SJCRH30 (cell line): ENCODE measurements at regions not wholly inside any gene's neighbourhood (a gene's known extent, or its start where the extent isn't known, plus 50 kb on each side); places are given as distances from the start of the nearest gene placed in this dataset.
"Not testable (repeated sequence)": the region's sequence is repeated elsewhere in the genome, so short reads cannot be mapped to it uniquely, and the experiment has no call there.

Experiments
- DNase-seq, 2 experiments: peaks; one replicate each; pipeline ENCODE4 v3.0.0-alpha.2; 2015 to 2020
- H3K27ac ChIP-seq: fragments of 250-450 bp; sonication (Bioruptor Pico); 2 replicates; pipeline ENCODE4 v1.5.1; 2020; ENCODE audit warnings: mild to moderate bottlenecking, moderate library complexity
- H3K27me3 ChIP-seq: fragments of 250-450 bp; sonication (Bioruptor Pico); 2 replicates; pipeline ENCODE4 v1.5.1; 2020; ENCODE audit warnings: mild to moderate bottlenecking, moderate library complexity
- H3K36me3 ChIP-seq: fragments of 250-450 bp; sonication (Bioruptor Pico); 2 replicates; pipeline ENCODE4 v1.5.1; 2020; ENCODE audit warnings: mild to moderate bottlenecking, moderate library complexity
- H3K4me1 ChIP-seq: fragments of 250-450 bp; sonication (Bioruptor Pico); 2 replicates; pipeline ENCODE4 v1.5.1; 2020; ENCODE audit warnings: mild to moderate bottlenecking, moderate library complexity
- H3K4me3 ChIP-seq: fragments of 250-450 bp; sonication (Bioruptor Pico); 2 replicates; pipeline ENCODE4 v1.5.1; 2020; ENCODE audit warnings: mild to moderate bottlenecking, moderate library complexity
- H3K9me3 ChIP-seq: fragments of 250-450 bp; sonication (Bioruptor Pico); replicated peaks from 2 replicates; pipeline ENCODE4 v1.5.1; 2020; ENCODE audit warnings: mild to moderate bottlenecking, moderate library complexity

DNA sequence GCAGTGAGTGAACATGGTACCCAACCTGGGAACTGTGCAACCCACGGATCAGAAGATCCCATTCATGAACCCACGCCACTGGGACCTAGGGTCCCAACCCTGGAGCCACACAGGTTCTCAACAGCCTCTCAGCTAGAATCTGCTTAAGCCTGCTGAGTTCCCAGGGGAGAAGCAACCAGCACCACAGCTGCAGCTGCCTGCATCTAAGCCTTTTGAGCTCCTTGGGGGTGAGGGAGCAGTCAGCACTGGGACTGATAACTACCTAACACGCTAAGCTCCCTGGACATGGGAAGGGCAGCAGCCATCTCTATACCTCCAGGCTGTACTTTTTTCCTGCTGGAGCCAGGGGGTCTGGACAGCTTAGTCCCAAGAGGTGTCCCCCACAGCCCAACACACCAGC is 179.3 kb downstream of the IL15 start:
- Histone ChIP-seq H3K27ac (no peak overlapping the region), H3K27me3 (no peaks in the 10 kb centered on the region), H3K4me3 (no peak overlapping the region), H3K9me3 (0 out of 2 replicates have a peak, but pooled peaks cover 3% of the 10 kb centered on the region), H3K36me3 (no peaks in the 10 kb centered on the region), H3K4me1 (peaks cover 3% of the 10 kb centered on the region; the same call in 1 of the 2 replicates)
- DNase-seq, result peak; percentile 72 to 73

DNA sequence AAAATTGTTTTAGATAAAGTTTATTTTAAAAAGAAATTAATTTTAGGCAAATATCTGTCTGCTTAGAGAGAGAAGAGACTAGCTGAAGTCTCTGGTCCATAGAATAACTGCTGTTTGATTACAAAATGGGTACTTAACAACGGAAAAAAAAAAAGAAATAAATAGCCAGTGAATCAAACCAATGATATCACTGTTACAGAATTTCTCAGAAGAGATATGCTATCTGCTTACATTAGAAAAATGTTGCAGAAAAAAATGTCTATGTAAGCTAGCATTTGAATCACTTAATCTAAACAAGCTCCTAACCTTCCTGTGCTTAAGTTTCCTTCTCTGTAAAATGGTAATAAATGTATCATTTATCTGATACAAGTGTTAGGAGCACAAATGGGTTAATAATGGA is 189.9 kb downstream of the IL15 start:
- Histone ChIP-seq H3K9me3 (no peaks in the 10 kb centered on the region), H3K36me3 (no peaks in the 10 kb centered on the region), H3K4me1 (no peaks in the 10 kb centered on the region), H3K27ac (no peak overlapping the region), H3K4me3 (no peak overlapping the region), H3K27me3 (no peaks in the 10 kb centered on the region)
- DNase-seq, result no peak

DNA sequence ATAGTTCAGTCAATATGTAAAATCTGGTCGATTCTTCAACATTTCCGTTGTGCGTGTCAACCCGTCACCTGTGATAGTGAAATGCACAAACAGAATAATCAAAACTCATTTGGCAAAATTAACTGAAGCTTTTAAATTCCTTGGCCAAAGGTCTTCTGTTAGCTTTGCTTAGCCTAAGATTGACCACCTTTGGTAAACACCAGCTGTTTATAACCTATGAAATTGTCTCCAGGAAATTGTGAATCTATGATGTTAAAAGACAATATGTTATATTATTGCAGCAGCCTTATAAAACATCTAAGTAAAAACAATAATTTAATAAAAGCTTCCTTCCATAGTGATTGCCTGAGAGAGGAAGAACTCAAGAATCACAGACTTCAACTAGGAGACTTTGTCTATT is 196.8 kb downstream of the IL15 start:
- Histone ChIP-seq H3K27me3 (no peaks in the 10 kb centered on the region), H3K9me3 (no peaks in the 10 kb centered on the region), H3K4me3 (no peak overlapping the region), H3K27ac (no peak overlapping the region), H3K36me3 (no peaks in the 10 kb centered on the region), H3K4me1 (no peaks in the 10 kb centered on the region)
- DNase-seq, result no peak

DNA sequence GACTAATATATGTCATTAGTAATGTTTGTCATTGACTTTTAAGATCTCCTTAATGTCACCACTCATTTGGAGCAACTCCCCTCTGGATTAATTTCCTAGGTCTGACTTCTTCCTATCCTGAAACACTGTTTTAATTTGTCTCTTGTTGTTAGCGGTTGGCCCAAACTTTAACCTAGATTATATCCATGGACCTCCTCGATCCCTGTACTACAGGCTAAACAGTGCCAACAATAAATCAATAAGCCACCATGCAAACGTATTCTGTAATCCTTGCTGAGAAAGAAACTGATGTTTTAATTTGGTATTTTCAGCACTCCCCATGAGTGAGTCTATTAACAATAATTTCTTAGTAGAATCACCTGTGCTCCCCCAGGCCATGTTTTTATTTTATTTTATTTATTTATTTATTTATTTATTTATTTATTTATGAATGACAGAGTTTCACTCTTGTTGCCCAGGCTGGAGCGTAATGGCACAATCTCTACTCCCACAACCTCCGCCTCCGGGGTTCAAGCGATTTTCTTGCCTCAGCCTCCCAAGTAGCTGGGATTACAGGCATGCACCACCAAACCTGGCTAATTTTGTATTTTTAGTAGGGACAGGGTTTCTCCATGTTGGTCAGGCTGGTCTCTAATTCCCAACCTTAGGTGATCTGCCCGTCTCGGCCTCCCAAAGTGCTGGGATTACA is 204.1 kb downstream of the IL15 start:
- H3K27ac ChIP-seq, result no peak overlapping the region
- H3K36me3 ChIP-seq, result no peaks in the 10 kb centered on the region
- DNase-seq, result no peak
- no peaks in the 10 kb centered on the region for H3K27me3 ChIP-seq
- no peaks in the 10 kb centered on the region for H3K4me1 ChIP-seq
- H3K9me3 ChIP-seq, result no peaks in the 10 kb centered on the region
- H3K4me3 ChIP-seq, result no peak overlapping the region

DNA sequence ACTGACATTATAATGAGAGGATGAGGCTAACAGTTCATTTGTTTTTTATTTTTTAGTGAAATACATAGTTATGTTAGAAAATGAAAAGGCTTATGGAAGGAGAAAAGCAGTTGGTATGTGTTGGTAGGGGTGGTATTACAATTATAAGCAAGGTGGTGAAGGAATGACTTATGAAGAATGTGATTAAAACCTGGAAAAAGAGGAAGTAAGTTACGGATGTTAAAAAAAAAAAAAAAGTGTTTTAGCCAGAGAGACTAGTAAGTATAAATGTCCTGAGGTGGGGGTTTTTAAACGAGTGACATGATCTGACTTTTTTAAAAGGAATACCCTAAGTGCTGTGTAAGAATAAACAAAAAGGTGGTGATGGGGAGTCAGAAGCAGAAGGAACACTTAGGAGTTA is 206.8 kb downstream of the IL15 start:
- no peak for DNase-seq
- H3K4me3 ChIP-seq, result no peak overlapping the region
- no peaks in the 10 kb centered on the region for H3K9me3 ChIP-seq
- H3K36me3 ChIP-seq, result no peaks in the 10 kb centered on the region
- H3K27me3 ChIP-seq, result no peaks in the 10 kb centered on the region
- no peak overlapping the region for H3K27ac ChIP-seq
- no peaks in the 10 kb centered on the region for H3K4me1 ChIP-seq

DNA sequence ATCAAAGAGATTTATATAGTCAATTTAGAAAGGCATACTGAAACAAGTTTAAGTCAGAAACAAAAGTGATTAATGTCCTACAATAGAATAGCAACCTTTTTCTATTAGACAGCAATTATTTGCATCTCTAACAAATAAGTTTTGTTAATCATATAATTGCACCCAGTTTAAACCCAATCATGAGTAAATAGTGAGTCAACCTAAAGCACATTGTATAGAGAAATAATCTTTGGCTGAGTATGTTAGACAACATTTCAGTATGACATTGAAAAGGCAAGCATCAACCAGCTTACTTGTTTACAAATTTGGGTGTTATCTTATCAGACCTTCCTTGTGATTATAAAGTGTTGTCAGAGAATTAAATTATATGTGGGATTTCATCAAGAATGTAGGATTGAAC is 209.5 kb downstream of the IL15 start:
- Histone ChIP-seq H3K4me3 (no peak overlapping the region), H3K9me3 (no peaks in the 10 kb centered on the region), H3K27me3 (no peaks in the 10 kb centered on the region), H3K36me3 (no peaks in the 10 kb centered on the region), H3K27ac (no peak overlapping the region), H3K4me1 (no peaks in the 10 kb centered on the region)
- DNase-seq, result no peak

DNA sequence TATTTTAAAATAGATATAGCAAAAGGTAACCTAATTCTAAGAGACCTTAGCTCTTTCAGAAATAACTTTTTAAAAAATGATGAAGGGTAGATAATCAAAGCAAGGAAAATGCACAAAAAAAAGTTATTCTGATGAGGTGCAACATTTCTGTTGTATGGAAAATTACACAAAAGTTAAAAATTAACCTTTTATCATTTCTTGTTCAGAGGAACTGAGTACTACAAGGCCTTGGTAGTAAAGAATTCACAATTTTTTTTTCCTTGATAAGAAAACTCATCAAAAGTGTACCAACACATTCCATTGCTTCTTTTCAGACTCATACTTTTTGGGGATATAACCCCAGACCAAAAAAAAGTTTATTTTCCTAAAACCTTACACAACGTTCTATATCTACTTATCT is 213.0 kb downstream of the IL15 start:
- Histone ChIP-seq H3K4me1 (0 out of 2 replicates have a peak, but pooled peaks cover 5% of the 10 kb centered on the region), H3K27ac (no peak overlapping the region), H3K27me3 (no peaks in the 10 kb centered on the region), H3K9me3 (no peaks in the 10 kb centered on the region), H3K36me3 (no peaks in the 10 kb centered on the region), H3K4me3 (no peak overlapping the region)
- no peak for DNase-seq

DNA sequence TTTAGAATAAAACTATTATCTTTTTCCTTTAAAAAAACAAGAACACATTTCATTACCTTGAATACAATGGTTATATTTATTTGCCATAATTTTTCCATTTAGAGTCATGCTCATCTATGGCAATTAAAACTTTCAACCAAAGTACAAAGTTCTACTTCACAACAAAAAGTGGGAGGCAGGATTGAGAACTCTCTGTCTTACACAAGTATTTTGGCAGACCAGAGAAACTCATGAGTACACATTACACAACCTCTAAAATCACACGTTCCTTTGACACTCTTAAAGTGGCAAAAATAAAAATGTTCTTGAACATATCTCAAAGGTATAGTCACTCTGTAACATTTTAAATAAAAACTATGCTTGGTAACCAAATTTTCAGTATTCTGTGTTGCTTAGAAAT is 213.4 kb downstream of the IL15 start:
- no peak for DNase-seq
- no peak overlapping the region for H3K4me3 ChIP-seq
- no peaks in the 10 kb centered on the region for H3K27me3 ChIP-seq
- no peaks in the 10 kb centered on the region for H3K36me3 ChIP-seq
- no peak overlapping the region for H3K27ac ChIP-seq
- H3K4me1 ChIP-seq, result 0 out of 2 replicates have a peak, but pooled peaks cover 5% of the 10 kb centered on the region
- H3K9me3 ChIP-seq, result no peaks in the 10 kb centered on the region

DNA sequence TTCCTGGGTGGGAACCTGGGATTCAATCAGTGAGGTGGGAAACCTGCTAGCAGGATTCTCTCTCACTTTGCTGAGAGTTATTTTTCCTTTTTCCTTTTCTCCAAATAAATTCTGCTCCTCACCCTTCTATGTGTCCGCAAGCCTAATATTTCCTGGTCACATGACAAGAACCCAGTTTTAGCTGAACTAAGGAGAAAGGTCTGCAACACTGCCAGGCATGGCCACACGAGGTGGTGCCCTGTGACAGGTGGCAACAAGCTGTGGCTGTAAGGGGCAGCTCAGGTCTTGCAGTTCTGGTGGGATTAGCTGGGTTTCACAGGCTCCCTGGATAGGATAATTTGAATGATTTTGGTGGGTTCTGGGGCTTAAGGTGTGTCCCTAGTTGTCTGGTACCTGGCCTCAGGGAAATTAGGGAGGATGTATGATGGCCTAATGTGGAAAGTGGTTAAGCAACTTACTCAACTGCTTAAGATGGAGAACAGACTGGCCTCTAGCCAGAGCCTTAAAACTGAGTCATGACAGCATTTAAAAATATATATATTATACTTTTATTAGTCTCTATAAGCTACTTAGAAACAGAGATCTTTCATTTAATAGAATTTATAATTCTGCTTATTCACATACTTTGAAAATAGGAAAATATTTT is 215.0 kb downstream of the IL15 start:
- Histone ChIP-seq H3K4me1 (0 out of 2 replicates have a peak, but pooled peaks cover 5% of the 10 kb centered on the region), H3K36me3 (no peaks in the 10 kb centered on the region), H3K27me3 (no peaks in the 10 kb centered on the region), H3K4me3 (no peak overlapping the region), H3K9me3 (no peaks in the 10 kb centered on the region), H3K27ac (no peak overlapping the region)
- no peak for DNase-seq

DNA sequence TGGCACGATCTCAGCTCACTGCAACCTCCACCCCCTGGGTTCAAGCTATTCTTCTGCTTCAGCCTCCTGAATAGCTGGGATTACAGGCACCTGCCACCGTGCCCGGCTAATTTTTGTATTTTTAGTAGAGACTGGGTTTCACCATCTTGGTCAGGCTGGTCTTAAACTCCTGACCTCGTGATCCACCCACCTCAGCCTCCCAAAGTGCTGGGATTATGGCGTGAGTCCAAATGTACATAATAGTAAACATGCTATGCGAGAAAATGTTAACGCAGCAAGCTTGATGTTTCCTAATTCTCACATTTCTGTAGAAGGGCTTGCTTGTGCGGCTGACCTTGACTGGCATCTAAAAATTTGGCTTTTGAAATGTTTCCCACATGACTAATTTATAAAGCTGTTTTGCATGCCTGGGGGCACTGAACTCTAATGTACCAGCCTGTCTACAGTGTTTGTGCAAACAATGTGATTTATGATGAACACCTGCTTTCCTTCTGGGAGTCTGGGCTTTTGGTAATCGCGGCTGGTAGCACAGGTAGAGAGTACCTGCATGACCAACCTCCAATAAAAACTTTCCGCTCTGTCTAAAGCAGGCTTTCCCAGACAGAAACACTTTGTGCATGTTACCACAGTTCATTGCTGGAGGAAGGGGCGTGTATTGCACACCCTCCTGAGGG is 216.8 kb downstream of the IL15 start:
- Histone ChIP-seq H3K27me3 (no peaks in the 10 kb centered on the region), H3K27ac (no peak overlapping the region), H3K4me1 (0 out of 2 replicates have a peak, but pooled peaks cover 5% of the 10 kb centered on the region), H3K4me3 (no peak overlapping the region), H3K36me3 (no peaks in the 10 kb centered on the region), H3K9me3 (no peaks in the 10 kb centered on the region)
- peak; percentile 4 to 36 for DNase-seq

DNA sequence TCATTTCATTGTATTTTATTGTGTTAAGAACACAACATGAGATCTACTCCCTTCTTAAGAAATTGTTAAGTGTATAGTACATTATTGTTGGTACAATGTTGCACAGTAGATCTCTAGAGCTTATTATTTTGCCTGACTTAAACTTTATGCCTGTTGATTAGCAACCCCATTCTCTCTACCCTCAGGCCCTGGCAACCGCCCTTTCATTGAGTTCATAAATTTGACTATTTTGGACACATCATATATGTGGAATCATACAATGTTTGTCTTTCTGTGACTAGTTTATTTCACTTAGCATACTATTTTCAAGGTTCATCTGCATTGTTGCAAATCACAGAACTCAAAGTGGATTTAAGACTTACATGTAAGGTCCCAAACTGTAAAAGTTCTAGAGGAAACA is 222.1 kb downstream of the IL15 start:
- no peaks in the 10 kb centered on the region for H3K27me3 ChIP-seq
- no peak for DNase-seq
- no peaks in the 10 kb centered on the region for H3K9me3 ChIP-seq
- H3K27ac ChIP-seq, result no peak overlapping the region
- H3K4me3 ChIP-seq, result no peak overlapping the region
- no peaks in the 10 kb centered on the region for H3K36me3 ChIP-seq
- 0 out of 2 replicates have a peak, but pooled peaks cover under 1% of the 10 kb centered on the region for H3K4me1 ChIP-seq

DNA sequence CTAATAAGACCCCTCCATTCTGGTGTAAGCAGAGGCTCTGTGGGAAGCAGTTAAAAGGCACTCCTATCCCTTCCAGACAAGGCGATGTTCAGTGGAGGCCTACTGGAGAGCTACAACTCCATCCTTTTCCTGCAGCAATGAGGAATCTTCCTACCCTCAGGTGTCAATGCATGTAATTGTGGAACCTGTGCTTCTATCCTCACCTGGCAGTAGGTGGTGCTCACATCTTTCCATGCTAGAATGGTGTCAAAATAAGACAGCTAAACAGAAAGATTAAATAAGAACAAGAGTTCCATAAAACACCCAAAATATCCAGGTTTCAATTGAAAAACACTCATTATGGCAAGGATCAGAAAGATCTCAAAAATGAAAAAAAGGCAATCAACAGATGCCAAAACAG is 224.6 kb downstream of the IL15 start:
- Histone ChIP-seq H3K27me3 (no peaks in the 10 kb centered on the region), H3K36me3 (no peaks in the 10 kb centered on the region), H3K4me3 (no peak overlapping the region), H3K4me1 (no peaks in the 10 kb centered on the region), H3K9me3 (no peaks in the 10 kb centered on the region), H3K27ac (no peak overlapping the region)
- no peak for DNase-seq

DNA sequence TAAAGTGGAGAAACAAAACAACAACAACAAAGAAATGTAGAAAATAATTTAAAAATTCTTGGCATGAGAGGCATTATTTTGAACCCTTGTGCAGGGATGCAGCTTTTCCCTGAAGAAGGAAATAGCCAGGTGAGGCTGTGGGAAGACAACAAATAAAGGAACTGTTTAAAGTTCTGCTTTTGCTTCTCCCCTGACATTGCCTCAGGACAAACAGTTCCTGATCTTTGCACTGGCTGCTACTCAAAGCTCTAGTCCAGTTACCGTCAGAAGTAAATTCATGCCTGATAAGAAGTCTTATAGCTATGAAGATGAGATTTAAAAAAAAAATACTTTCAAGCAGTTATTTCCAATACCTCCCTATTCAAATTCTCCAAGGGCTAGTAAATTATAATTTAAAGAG is 233.8 kb downstream of the IL15 start:
- Histone ChIP-seq H3K4me1 (no peaks in the 10 kb centered on the region), H3K27me3 (no peaks in the 10 kb centered on the region), H3K27ac (no peak overlapping the region), H3K4me3 (no peak overlapping the region), H3K36me3 (no peaks in the 10 kb centered on the region), H3K9me3 (no peaks in the 10 kb centered on the region)
- DNase-seq, result no peak

DNA sequence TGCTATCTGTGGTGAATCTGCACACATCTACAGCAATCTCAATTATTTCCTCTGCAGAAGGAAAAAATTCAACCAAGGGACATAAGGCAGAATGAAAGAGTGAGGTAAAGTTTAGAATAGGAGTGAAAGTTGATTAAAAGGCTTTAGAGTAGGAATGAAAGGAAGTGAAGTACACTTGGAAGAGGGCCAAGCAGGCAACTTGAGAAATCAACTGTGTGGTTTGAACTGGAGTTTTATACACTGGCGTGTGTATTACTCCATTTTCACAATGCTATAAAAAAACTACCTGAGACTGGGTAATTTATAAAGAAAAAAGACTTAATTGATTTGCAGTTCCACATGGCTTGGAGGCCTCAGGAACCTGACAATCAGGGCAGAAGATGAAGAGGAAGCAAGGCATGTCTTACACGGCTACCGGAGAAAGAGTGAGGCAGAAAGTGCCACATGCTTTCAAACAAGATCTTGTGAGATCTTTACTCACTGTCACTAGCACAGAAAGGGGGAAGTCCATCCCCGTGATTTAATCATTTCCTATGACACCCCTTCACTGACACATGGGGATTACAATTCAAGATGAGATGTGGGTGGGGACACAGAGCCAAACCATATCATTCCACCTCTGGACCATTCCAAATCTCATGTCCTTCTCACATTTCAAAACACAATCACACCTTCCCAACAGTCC is 234.8 kb downstream of the IL15 start:
- no peaks in the 10 kb centered on the region for H3K36me3 ChIP-seq
- H3K4me1 ChIP-seq, result no peaks in the 10 kb centered on the region
- H3K9me3 ChIP-seq, result no peaks in the 10 kb centered on the region
- H3K27me3 ChIP-seq, result no peaks in the 10 kb centered on the region
- no peak overlapping the region for H3K27ac ChIP-seq
- peak in 1 of 2 experiments; percentile 29 for DNase-seq
- no peak overlapping the region for H3K4me3 ChIP-seq

DNA sequence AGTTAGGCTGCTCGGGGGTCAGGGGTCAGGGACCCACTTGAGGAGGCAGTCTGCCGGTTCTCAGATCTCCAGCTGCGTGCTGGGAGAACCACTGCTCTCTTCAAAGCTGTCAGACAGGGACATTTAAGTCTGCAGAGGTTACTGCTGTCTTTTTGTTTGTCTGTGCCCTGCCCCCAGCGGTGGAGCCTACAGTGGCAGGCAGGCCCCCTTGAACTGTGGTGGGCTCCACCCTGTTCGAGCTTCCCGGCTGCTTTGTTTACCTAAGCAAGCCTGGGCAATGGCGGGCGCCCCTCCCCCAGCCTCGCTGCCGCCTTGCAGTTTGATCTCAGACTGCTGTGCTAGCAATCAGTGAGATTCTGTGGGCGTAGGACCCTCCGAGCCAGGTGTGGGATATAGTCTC is 246.3 kb downstream of the IL15 start:
- not testable (repeated sequence) for H3K4me1 ChIP-seq, DNase-seq

More for the DNA sequence above, 246.3 kb downstream of the IL15 start:
- H3K36me3 ChIP-seq, H3K27ac ChIP-seq, H3K9me3 ChIP-seq, H3K4me3 ChIP-seq, H3K27me3 ChIP-seq: not testable (repeated sequence)
